ENCODE measurements at regions not wholly inside any gene's neighbourhood (a gene's known extent, or its start where the extent isn't known, plus 50 kb on each side); places are given as distances from the start of the nearest gene placed in this dataset.
"Not testable (repeated sequence)": the region's sequence is repeated elsewhere in the genome, so short reads cannot be mapped to it uniquely, and the experiment has no call there.

GRCh38 chr2:105669384-105669891 is 75.3 kb upstream of the NCK2 start:
- Histone ChIP-seq H3K9ac (ENCODE audit: insufficient read depth, low read length) (no peak overlapping the region), H3K27ac (ENCODE audit: insufficient read depth, low read length) (no peak overlapping the region), H4K20me1 (ENCODE audit: control insufficient read depth, extremely low read depth, insufficient read depth, low read length) (no peaks in the 10 kb centered on the region), H3K27me3 (ENCODE audit: control insufficient read depth, insufficient read depth, low read length) (no peaks in the 10 kb centered on the region), H3K79me2 (ENCODE audit: control insufficient read depth, insufficient read depth, low read length) (no peaks in the 10 kb centered on the region), H2AFZ (ENCODE audit: low read length) (no peak overlapping the region), H3K4me3 (replicated peaks in 1 of 4; ENCODE audit: control extremely low read depth in 1 of 4, insufficient read depth in 1 of 4, low read depth in 3 of 4, low read length in 4 of 4) (no peak overlapping the region), H3K4me2 (ENCODE audit: extremely low read depth, insufficient read depth, low read length) (no peak overlapping the region), H3K9me3 (ENCODE audit: control insufficient read depth, insufficient read depth, low read depth, low read length) (no peaks in the 10 kb centered on the region), H3K36me3 (ENCODE audit: control insufficient read depth, insufficient read depth, low read length) (no peaks in the 10 kb centered on the region), H3K4me1 (ENCODE audit: control insufficient read depth, extremely low read depth, insufficient read depth, low read length) (no peaks in the 10 kb centered on the region)
- no peak for DNase-seq (ENCODE audit: low read depth in 2 of 2)
- no peak for TF ChIP-seq EZH2 (IDR thresholded peaks at IDR 0.05; ENCODE audit: low read length, missing control alignments)
- TF ChIP-seq CTCF (conservative IDR thresholded peaks at IDR 0.05 in 1 of 2, IDR thresholded peaks at IDR 0.05 in 1 of 2; ENCODE audit: low read depth in 1 of 2, low read length in 2 of 2) = no peak

GRCh38 chr2:105665480-105665879 is 79.2 kb upstream of the NCK2 start:
- H3K4me2 ChIP-seq (ENCODE audit: extremely low read depth, insufficient read depth, low read length) = no peak overlapping the region
- no peak overlapping the region for H3K4me3 ChIP-seq (replicated peaks in 1 of 4; ENCODE audit: control extremely low read depth in 1 of 4, insufficient read depth in 1 of 4, low read depth in 3 of 4, low read length in 4 of 4)
- H3K79me2 ChIP-seq (ENCODE audit: control insufficient read depth, insufficient read depth, low read length) = no peaks in the 10 kb centered on the region
- no peak for DNase-seq (ENCODE audit: low read depth in 2 of 2)
- no peaks in the 10 kb centered on the region for H4K20me1 ChIP-seq (ENCODE audit: control insufficient read depth, extremely low read depth, insufficient read depth, low read length)
- no peak overlapping the region for H3K9ac ChIP-seq (ENCODE audit: insufficient read depth, low read length)
- H3K27me3 ChIP-seq (ENCODE audit: control insufficient read depth, insufficient read depth, low read length) = no peaks in the 10 kb centered on the region
- H3K36me3 ChIP-seq (ENCODE audit: control insufficient read depth, insufficient read depth, low read length) = no peaks in the 10 kb centered on the region
- no peak for TF ChIP-seq EZH2 (IDR thresholded peaks at IDR 0.05; ENCODE audit: low read length, missing control alignments)
- no peak for TF ChIP-seq CTCF (conservative IDR thresholded peaks at IDR 0.05 in 1 of 2, IDR thresholded peaks at IDR 0.05 in 1 of 2; ENCODE audit: low read depth in 1 of 2, low read length in 2 of 2)
- no peak overlapping the region for H3K27ac ChIP-seq (ENCODE audit: insufficient read depth, low read length)
- H3K9me3 ChIP-seq (ENCODE audit: control insufficient read depth, insufficient read depth, low read depth, low read length) = no peaks in the 10 kb centered on the region
- no peaks in the 10 kb centered on the region for H3K4me1 ChIP-seq (ENCODE audit: control insufficient read depth, extremely low read depth, insufficient read depth, low read length)
- H2AFZ ChIP-seq (ENCODE audit: low read length) = no peak overlapping the region

- H3K36me3 ChIP-seq (ENCODE audit: control insufficient read depth, insufficient read depth, low read length) = no peaks in the 10 kb centered on the region
Observed at GRCh38 chr2:105660489-105660888, 84.2 kb upstream of the NCK2 start.

GRCh38 chr2:105655723-105656606 is 88.7 kb upstream of the NCK2 start:
- not testable (repeated sequence) for H3K9me3 ChIP-seq (ENCODE audit: control insufficient read depth, insufficient read depth, low read depth, low read length); H3K4me2 ChIP-seq (ENCODE audit: extremely low read depth, insufficient read depth, low read length); H3K79me2 ChIP-seq (ENCODE audit: control insufficient read depth, insufficient read depth, low read length); H3K9ac ChIP-seq (ENCODE audit: insufficient read depth, low read length); H3K27ac ChIP-seq (ENCODE audit: insufficient read depth, low read length); H3K36me3 ChIP-seq (ENCODE audit: control insufficient read depth, insufficient read depth, low read length); DNase-seq (ENCODE audit: low read depth in 2 of 2); H3K4me3 ChIP-seq (replicated peaks in 1 of 4; ENCODE audit: control extremely low read depth in 1 of 4, insufficient read depth in 1 of 4, low read depth in 3 of 4, low read length in 4 of 4); H3K27me3 ChIP-seq (ENCODE audit: control insufficient read depth, insufficient read depth, low read length); H2AFZ ChIP-seq (ENCODE audit: low read length); H3K4me1 ChIP-seq (ENCODE audit: control insufficient read depth, extremely low read depth, insufficient read depth, low read length); H4K20me1 ChIP-seq (ENCODE audit: control insufficient read depth, extremely low read depth, insufficient read depth, low read length)

More at GRCh38 chr2:105660489-105660888, 84.2 kb upstream of the NCK2 start:
- Histone ChIP-seq H3K79me2 (ENCODE audit: control insufficient read depth, insufficient read depth, low read length) (no peaks in the 10 kb centered on the region), H3K27ac (ENCODE audit: insufficient read depth, low read length) (no peak overlapping the region), H4K20me1 (ENCODE audit: control insufficient read depth, extremely low read depth, insufficient read depth, low read length) (no peaks in the 10 kb centered on the region), H3K4me1 (ENCODE audit: control insufficient read depth, extremely low read depth, insufficient read depth, low read length) (no peaks in the 10 kb centered on the region), H3K9me3 (ENCODE audit: control insufficient read depth, insufficient read depth, low read depth, low read length) (no peaks in the 10 kb centered on the region), H3K27me3 (ENCODE audit: control insufficient read depth, insufficient read depth, low read length) (no peaks in the 10 kb centered on the region), H2AFZ (ENCODE audit: low read length) (no peak overlapping the region), H3K4me3 (replicated peaks in 1 of 4; ENCODE audit: control extremely low read depth in 1 of 4, insufficient read depth in 1 of 4, low read depth in 3 of 4, low read length in 4 of 4) (no peak overlapping the region), H3K9ac (ENCODE audit: insufficient read depth, low read length) (no peak overlapping the region), H3K4me2 (ENCODE audit: extremely low read depth, insufficient read depth, low read length) (no peak overlapping the region)
- TF ChIP-seq CTCF (conservative IDR thresholded peaks at IDR 0.05 in 1 of 2, IDR thresholded peaks at IDR 0.05 in 1 of 2; ENCODE audit: low read depth in 1 of 2, low read length in 2 of 2) (no peak), EZH2 (IDR thresholded peaks at IDR 0.05; ENCODE audit: low read length, missing control alignments) (no peak)
- DNase-seq (ENCODE audit: low read depth in 2 of 2) = no peak
